NCI-H774 (cell line): ENCODE measurements at regions not wholly inside any gene's neighbourhood (a gene's known extent, or its start where the extent isn't known, plus 50 kb on each side); places are given as distances from the start of the nearest gene placed in this dataset.

Experiments used
- DNase-seq: peaks from one replicate; lab custom pipeline; 2025; lab: John Stamatoyannopoulos, UW

GRCh38 chr5:73374520-73375190 lies 73.9 kb downstream of the FOXD1 start:
- no peak for DNase-seq

- DNase-seq = no peak
Observed at GRCh38 chr5:73373814-73374510, 74.6 kb downstream of the FOXD1 start.

DNA sequence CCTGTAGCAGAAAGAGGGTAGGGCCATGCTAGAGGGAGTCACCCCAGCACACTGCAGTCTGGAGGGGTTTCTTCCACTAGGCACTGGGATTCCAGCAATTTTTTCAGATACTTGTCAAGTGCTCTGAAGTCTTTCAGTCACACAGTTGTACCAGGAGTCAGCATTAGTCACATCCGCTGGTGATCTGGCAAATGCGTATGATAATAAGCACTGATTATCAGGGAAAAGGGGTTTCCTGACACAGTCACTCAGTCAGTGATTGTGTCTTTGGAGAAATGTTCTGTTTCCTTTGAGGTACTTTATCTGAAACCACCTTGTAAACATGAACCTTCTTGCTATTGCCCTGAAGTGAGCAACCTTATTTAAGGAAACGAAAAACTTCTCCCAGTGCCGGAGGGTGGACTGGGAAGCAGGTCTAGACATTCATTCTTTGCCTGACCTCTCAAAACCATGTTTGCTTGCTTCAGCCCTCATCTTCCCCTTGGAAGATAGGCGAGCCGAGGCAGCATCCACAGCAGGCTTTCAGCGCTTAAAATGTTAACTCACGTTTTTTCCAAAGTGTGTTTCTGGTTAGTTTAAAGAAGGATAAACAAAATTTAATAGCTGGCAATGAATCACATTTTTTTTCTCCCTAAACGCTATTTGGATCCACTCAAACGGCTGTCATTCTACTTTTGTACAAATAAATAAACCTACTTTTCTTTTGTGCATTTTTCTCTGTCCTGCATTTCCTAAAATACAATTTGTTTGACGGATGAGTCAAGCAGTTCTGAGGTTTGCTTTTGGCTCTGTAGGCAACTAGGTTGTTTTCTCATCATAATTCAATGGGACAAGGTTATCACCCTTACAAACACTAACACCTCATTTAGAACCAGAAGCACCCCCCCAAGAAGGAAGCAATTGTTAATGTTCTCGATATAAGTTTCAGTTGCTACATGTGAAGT lies 77.7 kb downstream of the FOXD1 start:
- no peak for DNase-seq

DNA sequence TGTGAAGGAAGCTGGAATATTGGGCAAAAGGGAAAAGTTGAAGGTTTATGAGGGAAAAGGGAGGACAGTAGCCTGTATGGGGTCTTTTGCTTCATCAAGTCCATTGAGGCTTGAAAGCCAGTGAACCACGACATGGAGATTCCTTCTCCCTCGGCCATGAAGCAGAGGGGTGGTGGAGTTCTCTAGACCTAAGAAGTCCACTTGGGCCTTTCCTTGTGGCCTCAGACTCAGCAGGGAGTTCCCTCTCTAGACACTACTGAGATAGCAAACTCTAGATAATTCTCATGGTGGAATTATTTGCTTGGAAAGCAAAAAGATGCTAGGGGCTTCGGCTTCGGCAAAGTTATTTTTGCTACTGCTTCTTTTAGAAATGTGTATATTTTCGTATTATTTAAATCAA lies 78.5 kb downstream of the FOXD1 start:
- DNase-seq = no peak

DNA sequence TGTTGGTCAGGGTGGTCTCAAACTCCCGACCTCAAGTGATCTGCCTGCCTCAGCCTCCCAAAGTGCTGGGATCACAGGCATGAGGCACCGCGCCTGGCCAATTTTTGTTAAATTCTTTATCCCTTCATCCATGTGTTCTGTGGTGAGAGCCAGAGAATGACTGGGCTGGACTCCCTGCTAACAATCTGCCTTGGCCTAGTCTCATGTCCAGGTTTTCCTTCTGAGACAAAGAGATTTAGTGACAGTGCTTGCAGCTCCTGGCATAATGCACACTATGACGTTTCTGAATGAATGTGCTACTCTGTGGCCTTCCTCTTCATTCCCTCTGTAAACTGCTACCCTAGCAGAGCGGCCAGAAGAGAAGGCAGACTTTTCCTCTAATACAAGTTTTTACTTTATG lies 79.3 kb downstream of the FOXD1 start:
- no peak for DNase-seq

DNA sequence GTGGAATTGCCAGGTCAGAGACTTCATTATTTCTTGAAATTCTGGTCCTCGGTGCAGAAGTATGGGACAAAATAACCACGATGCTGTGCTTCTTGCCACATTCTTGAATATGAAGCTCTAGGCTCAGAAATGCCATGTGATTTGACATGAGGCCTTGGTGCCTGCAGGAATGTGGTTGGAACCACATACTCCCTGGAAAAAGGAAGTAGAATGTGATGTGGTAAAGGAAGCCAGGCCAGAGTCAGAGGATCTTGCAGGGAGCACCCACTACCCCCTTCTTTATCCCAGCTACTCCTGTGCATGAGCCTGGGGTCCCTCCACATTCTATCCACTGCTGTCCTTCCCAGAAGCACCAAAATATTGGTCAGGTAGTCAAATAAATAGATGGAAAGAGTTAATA lies 80.9 kb downstream of the FOXD1 start:
- DNase-seq = no peak

DNA sequence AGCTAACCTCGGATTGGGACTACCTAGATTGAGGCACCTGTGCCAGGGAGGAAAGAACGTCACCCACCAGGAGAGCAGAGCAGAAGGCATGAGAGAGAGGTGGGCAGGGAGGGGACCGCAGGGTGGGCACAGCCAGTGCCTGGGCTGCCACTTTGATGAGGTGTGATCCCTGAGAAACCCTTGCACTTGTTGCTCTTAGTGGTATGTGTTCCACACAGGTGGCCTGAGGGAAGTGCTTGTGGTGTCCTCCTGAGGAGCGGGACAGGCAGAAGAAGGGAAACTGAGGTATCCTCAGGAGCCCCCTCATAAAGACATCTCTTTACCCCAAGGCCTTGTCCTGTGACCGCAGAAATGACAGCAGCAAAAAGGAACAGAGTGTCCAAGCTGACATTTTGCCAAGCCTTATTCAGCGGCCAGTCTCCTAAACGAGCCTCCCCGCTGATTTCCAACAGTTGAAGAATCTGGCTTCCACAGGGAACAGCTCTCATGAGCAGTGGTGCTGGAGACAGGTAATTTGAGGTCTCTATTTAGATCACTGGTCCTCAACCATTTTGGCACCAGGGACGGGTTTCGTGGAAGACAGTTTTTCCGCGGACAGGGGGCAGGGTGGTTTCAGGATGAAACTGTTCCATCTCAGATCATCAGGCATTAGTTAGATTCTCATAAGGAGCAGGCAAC lies 82.4 kb downstream of the FOXD1 start:
- DNase-seq = no peak

- peak; percentile 72 for DNase-seq
Observed at GRCh38 chr5:73365301-73365853, 83.2 kb downstream of the FOXD1 start.

DNA sequence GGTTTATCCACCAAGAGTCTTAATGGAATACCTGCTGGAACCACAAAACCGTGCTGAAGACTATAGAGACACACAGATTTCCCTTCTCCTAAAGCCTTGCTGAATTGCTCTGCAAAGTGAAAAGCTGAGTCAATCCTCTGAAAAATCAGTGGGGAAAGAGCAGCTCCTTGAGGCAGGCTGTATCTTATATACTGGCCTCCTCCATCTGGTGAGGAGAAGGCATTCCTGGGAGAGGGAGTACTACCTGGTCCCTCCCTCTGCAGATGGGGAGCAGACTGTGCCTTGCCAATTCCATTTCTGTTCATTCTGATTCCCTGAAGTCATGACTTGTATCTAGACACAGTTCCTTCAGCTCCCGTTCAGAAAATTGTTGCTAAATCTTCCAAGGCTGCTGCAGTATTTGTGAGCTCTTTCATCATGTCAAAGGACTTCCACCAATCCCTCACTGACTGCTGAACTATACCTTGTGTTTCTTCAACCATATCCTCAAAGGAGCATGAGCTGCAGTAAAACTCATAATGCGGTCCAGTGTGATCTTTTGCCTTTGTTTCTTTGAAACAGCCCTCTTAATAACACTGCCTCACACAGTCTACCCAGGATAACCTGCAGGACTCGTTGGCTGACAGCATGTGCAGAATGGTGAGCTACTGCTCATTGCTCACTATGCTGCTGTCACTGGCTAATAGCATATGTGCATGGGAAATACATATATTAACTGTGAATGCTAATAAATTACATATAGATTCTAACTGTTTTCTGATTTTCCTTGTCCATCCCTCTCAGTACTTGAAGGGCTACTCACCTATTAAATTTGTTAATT lies 84.5 kb downstream of the FOXD1 start:
- no peak for DNase-seq

GRCh38 chr5:73359395-73359794 lies 89.2 kb downstream of the FOXD1 start:
- DNase-seq = no peak

DNA sequence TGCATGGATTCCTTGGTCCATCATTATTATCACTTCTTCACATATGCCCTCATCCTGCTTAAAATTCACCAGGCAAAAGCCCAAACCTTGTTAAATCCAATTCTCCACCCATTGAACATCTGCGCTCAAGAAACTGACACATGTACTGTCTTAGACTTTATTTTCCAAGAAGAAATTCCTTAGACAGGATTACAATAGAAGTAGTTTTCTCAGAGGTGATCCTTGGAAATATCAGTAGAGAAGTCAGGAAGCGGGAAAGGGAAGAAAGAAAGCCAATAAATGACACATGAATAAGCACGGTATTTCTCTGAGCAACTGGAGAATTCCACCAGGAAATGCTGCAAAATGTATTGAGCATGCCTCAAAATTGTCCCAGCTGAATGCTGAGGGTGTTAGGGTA lies 90.2 kb downstream of the FOXD1 start:
- no peak for DNase-seq

DNA sequence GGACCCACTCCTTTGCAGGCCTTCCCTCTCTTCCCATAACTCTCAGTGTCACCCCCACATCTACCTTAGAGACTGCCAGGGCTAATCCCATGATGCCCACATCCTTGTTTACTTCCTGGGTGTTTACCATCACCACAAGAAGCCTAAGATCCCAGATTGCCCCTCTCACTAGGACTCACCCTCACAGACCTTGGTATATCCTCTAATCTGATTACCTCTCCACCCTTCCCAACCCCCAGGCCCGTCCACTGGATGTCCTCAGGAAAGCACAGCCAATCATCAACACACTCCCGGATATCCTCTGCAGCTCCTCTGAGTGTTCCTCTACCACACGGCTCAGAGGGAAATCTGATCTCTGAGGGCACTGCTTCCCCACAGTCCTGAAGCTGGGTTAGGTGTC lies 91.0 kb downstream of the FOXD1 start:
- no peak for DNase-seq

- DNase-seq = no peak
Observed at GRCh38 chr5:73355108-73355507, 93.5 kb downstream of the FOXD1 start.

DNA sequence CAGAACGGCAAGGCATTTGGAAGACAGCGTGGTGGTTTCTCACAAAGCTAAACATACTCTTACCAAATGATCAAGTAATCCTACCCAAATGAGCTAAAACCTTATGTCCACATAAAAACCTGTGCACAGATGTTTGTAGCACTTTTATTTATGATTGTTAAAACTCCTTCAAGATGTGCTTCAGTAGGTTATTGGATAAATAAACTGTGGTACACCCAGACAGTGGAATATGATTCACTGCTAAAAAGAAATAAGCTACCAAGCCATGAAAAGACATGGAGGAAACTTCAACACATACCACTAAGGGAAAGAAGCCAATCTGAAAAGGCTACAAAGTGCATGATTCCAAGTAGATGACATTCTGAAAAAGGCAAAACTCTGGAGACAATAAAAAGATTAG lies 94.2 kb downstream of the FOXD1 start:
- DNase-seq = no peak

DNA sequence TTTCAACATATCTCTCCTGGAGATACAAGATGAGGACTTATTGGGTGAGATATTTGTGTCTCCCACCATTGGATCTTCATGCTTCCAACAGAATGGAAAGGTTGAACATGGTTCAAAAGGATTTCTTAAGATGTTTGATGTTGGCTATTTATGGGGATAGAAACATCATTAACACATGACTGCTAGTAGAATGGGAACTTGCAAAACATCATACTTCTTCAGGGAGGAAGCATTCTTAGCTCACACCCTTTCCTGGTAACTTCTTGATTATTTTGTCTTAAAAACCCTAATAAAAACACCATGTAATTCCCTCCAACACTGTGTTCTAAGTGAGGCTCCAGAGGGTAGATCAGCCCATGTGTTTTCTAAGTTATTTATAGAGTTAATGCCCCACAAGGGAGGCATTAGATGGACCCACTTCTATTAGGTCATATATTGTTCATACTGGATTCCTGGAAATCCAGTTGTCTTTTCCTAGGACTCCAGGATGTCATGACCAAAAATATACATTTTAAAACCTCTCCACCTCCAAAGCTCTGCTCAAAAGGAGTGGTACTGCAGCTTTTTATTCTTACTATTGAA lies 95.8 kb downstream of the FOXD1 start:
- DNase-seq = no peak

DNA sequence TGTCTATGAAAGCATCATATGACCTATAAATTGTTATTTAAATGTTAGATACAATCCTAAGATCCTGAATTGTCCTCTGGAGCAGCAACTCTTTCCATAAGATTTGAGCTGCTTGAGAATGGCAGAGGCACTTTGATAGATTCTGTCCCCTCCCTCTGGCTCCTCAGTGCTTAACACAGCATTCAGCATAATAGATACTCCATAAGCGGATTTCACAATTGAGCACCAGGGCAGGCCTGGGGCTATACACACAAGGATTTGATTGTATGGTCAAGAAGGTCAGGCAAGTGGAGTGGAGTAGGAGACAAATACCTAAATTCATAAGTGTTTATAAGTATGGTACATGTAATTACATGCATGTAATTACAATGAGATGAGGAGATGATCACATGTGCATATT lies 96.3 kb downstream of the FOXD1 start:
- DNase-seq = no peak

DNA sequence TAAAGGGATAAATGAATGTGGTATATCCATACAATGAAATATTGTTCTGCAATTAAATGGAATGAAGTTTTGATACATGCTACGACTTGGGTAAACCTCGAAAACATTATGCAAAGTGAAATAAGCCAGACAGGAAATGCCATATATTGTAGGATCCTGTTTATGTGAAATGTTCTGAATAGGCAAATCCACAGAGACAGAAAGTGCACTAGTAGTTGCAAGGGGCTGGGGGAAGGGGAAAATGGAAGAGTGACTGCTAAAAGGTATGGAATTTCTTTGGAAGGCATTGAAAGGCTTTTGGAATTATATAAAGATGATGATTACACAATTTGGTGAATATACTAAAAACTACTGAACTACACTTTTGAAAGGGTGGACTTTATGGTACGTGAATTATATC lies 97.0 kb downstream of the FOXD1 start:
- no peak for DNase-seq

DNA sequence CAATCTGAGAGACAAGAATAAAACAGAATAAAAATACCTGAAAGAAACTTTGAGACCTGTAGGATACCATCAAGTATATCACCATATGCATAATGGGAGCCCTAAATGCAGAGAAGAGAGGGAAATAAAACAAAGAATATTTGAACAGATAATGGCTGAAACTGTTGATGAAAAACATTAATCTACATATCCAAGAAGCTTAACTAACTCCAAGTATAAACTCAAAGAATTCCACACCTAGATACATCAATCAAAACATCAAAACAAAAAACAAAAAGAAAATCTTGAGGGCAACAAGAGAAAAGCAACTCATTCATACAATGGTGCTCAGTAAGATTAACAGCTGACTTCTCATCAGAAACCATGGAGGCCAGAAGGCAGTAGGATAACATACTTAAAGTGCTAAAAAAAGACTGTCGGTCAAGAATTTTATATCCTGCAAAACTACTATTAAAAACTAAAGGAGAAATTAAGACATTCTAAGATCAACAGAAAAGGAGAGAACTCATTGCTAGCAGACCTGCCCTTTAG lies 101.6 kb downstream of the FOXD1 start:
- no peak for DNase-seq

DNA sequence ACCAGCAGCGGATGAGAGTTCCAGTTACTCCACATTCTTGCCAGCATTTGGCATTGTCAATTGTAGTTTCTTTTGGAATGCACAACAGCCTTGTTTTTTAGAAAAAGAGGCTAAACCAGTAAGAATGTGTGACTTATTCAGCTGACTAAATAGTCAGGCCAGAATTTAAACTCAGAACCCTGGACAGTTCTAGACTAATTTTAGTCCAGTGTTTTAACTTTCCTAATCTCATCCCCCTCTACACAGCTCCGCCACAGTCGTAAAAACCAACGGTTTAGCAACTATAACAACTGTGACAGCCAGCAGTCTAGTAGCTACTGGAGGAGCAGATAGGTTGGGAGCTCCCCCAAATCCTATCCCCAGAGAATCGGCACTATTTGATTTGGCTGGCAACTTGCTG lies 103.7 kb downstream of the FOXD1 start:
- no peak for DNase-seq

DNA sequence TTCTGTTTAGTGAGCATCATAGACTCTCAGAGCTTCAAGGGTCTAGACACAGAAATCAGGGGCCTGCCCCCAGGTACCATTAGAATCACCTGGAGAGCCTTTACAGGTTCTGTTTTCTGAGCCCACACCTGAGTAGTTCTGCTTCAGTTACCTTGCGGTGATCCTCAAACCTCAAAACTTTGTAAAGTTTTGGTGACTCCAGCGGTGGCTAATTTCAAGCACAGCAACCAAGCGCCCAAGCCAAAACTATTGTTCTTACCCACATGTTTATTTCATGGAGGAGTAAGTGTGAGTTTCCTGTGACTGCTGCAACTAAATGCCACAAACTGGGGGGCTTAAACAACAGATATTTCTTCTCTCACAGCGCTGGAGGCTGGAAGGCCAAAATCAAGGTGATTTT lies 108.9 kb downstream of the FOXD1 start:
- no peak for DNase-seq
